ENCODE measurements at regions not wholly inside any gene's neighbourhood (a gene's known extent, or its start where the extent isn't known, plus 50 kb on each side); places are given as distances from the start of the nearest gene placed in this dataset.

GRCh38 chrX:23540532-23540931, 126.8 kb upstream of the PRDX4 start:
- DNase-seq (ENCODE audit: low read depth) = no peak

GRCh38 chrX:23548164-23548563, 119.1 kb upstream of the PRDX4 start:
- no peak for DNase-seq (ENCODE audit: low read depth)

GRCh38 chrX:23552303-23552702, 115.0 kb upstream of the PRDX4 start:
- DNase-seq (ENCODE audit: low read depth) = no peak

- DNase-seq (ENCODE audit: low read depth) = peak; percentile 43
Observed at GRCh38 chrX:23554304-23554703, 113.0 kb upstream of the PRDX4 start.

- DNase-seq (ENCODE audit: low read depth) = no peak
Observed at GRCh38 chrX:23557070-23557469, 110.2 kb upstream of the PRDX4 start.

GRCh38 chrX:23559975-23560374, 107.3 kb upstream of the PRDX4 start:
- no peak for DNase-seq (ENCODE audit: low read depth)

GRCh38 chrX:23570674-23571343, 96.5 kb upstream of the PRDX4 start:
- DNase-seq (ENCODE audit: low read depth) = no peak

GRCh38 chrX:23575281-23575680, 92.0 kb upstream of the PRDX4 start:
- no peak for DNase-seq (ENCODE audit: low read depth)

GRCh38 chrX:23578079-23578478, 89.2 kb upstream of the PRDX4 start:
- DNase-seq (ENCODE audit: low read depth) = no peak

- no peak for DNase-seq (ENCODE audit: low read depth)
Observed at GRCh38 chrX:23589496-23589895, 77.8 kb upstream of the PRDX4 start.

GRCh38 chrX:23592741-23593140, 74.6 kb upstream of the PRDX4 start:
- no peak for DNase-seq (ENCODE audit: low read depth)

GRCh38 chrX:23598575-23598974, 68.7 kb upstream of the PRDX4 start:
- no peak for DNase-seq (ENCODE audit: low read depth)

GRCh38 chrX:23603501-23603900, 63.8 kb upstream of the PRDX4 start:
- DNase-seq (ENCODE audit: low read depth) = no peak

GRCh38 chrX:23610495-23610894, 56.8 kb upstream of the PRDX4 start:
- no peak for DNase-seq (ENCODE audit: low read depth)

GRCh38 chrX:23612846-23613245, 54.4 kb upstream of the PRDX4 start:
- no peak for DNase-seq (ENCODE audit: low read depth)

GRCh38 chrX:23616361-23616760, 50.9 kb upstream of the PRDX4 start:
- DNase-seq (ENCODE audit: low read depth) = peak; percentile 13

All from fibroblast of the conjunctiva (primary cell).